Upper lobe of left lung (tissue), 6 donors: ENCODE measurements at regions not wholly inside any gene's neighbourhood (a gene's known extent, or its start where the extent isn't known, plus 50 kb on each side); places are given as distances from the start of the nearest gene placed in this dataset.

Source experiments
- ATAC-seq, 2 donors: fragments of 200-7000 bp; cut with Tn5 transposase; one replicate each; pipeline ENCODE4 v1.9.1; 2022; ENCODE audit warnings: mild to moderate bottlenecking in 2 of 2, moderate library complexity in 2 of 2; ENCODE audit not compliant: low FRiP score in 2 of 2
- DNase-seq, 2 donors: peaks; one replicate each; pipeline ENCODE4 v3.0.0-alpha.2; 2019 to 2020
- H3K27ac ChIP-seq, 4 donors: fragments of 200-600 bp; sonication (generic); one replicate each; pipeline ENCODE4 v1.5.1; 2016 to 2019
- H3K27me3 ChIP-seq, 4 donors: fragments of 200-600 bp; sonication (generic); one replicate each; pipeline ENCODE4 v1.5.1; 2017 to 2019
- H3K36me3 ChIP-seq, 4 donors: fragments of 200-600 bp; sonication (generic); one replicate each; pipeline ENCODE4 v1.5.1; 2016 to 2019
- H3K4me1 ChIP-seq, 4 donors: fragments of 200-600 bp; sonication (generic); one replicate each; pipeline ENCODE4 v1.5.1; 2018 to 2019
- H3K4me3 ChIP-seq, 4 donors: fragments of 200-600 bp; sonication (generic); one replicate each; pipeline ENCODE4 v1.5.1; 2017 to 2019; ENCODE audit warnings: mild to moderate bottlenecking in 2 of 4, moderate library complexity in 1 of 4
- H3K9me3 ChIP-seq, 4 donors: fragments of 200-600 bp; sonication (generic); one replicate each; pipeline ENCODE4 v1.5.1; 2018 to 2019
- EP300 ChIP-seq, 4 donors: sonication (generic); formaldehyde crosslinking; IDR thresholded peaks; one replicate each; pipeline ENCODE4 v1.5.1; 2017; ENCODE audit warnings: antibody characterized with exemption in 4 of 4, control low read depth in 2 of 4
- POLR2A ChIP-seq, 4 donors: fragments of 450-650 bp; IDR thresholded peaks; one replicate each; pipeline ENCODE4 v1.5.1; 2016 to 2017; ENCODE audit warnings: antibody characterized with exemption in 4 of 4, mild to moderate bottlenecking in 2 of 4
- POLR2AphosphoS5 ChIP-seq, 2 donors: sonication (generic); formaldehyde crosslinking; IDR thresholded peaks; one replicate each; pipeline ENCODE4 v1.5.1; 2017; ENCODE audit warnings: antibody characterized with exemption in 2 of 2
- WGBS, 2 donors: methylation state at CpG; one replicate each; pipeline ENCODE4 v1.1.5; 2017 to 2018; 5-methylcytosine and 5-hydroxymethylcytosine counted together
- TF ChIP-seq, protein P1 (sequence below), 6 experiments: fragments of 450-650 bp in 4 of 6; fragments of 200-600 bp in 2 of 6; sonication (generic) in 2 of 6; IDR thresholded peaks; one replicate each; pipeline ENCODE4 v1.5.1; 2016 to 2019; ENCODE audit warnings: antibody characterized with exemption in 6 of 6
- donor health status: DM: no; HTN: no; CAD: no; lungs with moderate emphysema.
- donor health status: DM: no; HTN: yes; CAD: no; lungs with severe emphysema.

DNA sequence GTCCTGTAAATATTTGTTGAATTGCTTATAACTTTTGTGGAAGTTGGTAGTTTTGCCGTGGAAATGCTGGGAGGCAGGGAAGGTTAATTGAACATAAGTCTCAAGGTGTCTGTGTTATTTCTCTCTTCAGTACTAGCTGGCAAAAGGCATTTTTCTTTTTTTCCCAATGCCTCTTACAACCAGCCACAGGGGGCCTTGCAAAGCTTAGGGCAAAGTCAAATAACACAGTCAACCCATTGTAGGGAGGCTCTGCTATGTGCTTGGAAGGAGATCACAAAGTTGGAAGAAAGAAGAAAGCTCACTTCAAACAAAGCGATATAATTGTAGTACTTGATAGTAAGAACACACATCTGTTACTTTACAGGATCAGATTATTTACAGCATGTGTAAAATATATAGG is 802.6 kb downstream of the PDHA2 start:
- H3K4me1 ChIP-seq = no peaks in the 10 kb centered on the region
- no peak overlapping the region for H3K27ac ChIP-seq
- TF ChIP-seq EP300 (IDR thresholded peaks at IDR 0.05) = no peak
- TF ChIP-seq POLR2A (IDR thresholded peaks at IDR 0.05) = no peak
- TF ChIP-seq, protein P1, sequence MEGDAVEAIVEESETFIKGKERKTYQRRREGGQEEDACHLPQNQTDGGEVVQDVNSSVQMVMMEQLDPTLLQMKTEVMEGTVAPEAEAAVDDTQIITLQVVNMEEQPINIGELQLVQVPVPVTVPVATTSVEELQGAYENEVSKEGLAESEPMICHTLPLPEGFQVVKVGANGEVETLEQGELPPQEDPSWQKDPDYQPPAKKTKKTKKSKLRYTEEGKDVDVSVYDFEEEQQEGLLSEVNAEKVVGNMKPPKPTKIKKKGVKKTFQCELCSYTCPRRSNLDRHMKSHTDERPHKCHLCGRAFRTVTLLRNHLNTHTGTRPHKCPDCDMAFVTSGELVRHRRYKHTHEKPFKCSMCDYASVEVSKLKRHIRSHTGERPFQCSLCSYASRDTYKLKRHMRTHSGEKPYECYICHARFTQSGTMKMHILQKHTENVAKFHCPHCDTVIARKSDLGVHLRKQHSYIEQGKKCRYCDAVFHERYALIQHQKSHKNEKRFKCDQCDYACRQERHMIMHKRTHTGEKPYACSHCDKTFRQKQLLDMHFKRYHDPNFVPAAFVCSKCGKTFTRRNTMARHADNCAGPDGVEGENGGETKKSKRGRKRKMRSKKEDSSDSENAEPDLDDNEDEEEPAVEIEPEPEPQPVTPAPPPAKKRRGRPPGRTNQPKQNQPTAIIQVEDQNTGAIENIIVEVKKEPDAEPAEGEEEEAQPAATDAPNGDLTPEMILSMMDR (IDR thresholded peaks at IDR 0.05) = no peak
- TF ChIP-seq POLR2AphosphoS5 (IDR thresholded peaks at IDR 0.05) = no peak
- DNase-seq (no peak), ATAC-seq (no peak)
- no peak overlapping the region for H3K4me3 ChIP-seq
- 61 to 63% methylated on average over 2 of the region's 2 CpGs for WGBS, 2 donors
- H3K9me3 ChIP-seq = no peaks in the 10 kb centered on the region
- H3K27me3 ChIP-seq = no peaks in the 10 kb centered on the region
- no peaks in the 10 kb centered on the region for H3K36me3 ChIP-seq

DNA sequence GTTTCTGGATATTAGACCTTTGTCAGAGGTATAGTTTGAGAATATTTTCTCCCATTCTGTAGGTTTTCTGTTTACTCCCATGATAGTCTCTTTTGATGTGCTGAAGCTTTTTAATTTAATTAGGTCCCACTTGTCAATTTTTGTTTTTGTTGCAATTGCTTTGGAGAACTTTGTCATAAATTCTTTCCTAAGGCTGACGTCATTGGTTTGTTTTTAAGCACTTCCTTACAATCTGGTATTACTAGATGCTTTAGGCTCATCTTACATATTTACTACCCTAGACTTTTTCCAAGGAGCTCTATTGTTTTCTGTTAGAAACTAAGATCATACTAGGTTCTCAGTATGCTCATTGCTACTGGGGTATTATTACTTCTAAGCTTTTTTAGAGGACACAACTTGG is 806.3 kb downstream of the PDHA2 start:
- ATAC-seq (no peak), DNase-seq (no peak)
- WGBS, 2 donors = 66 to 81% methylated on average over 1 of the region's 1 CpG
- no peaks in the 10 kb centered on the region for H3K36me3 ChIP-seq
- H3K4me3 ChIP-seq = no peak overlapping the region
- no peak overlapping the region for H3K27ac ChIP-seq
- H3K4me1 ChIP-seq = no peaks in the 10 kb centered on the region
- H3K27me3 ChIP-seq = no peaks in the 10 kb centered on the region
- no peaks in the 10 kb centered on the region for H3K9me3 ChIP-seq
- TF ChIP-seq, protein P1 (IDR thresholded peaks at IDR 0.05) = no peak
- TF ChIP-seq POLR2A (IDR thresholded peaks at IDR 0.05) = no peak

DNA sequence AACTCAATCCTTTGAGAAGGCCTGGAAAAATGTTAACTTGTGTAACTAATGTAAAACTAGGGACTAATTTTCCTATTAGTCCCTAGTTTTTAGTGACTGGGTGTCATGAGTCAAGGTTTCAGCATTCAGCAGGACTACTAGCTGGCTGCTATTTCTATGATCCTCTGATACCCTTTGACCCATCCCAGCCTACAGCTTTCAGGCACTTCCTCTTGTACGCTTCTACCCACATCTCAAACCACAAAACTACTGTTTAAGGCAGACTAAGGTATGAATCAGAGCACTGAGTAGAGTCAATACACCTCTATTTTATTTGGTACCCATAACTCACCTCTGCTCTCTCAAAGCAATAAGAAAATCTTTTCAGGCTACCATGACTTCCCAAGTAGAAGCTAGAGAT is 809.6 kb downstream of the PDHA2 start:
- Histone ChIP-seq H3K4me1 (no peaks in the 10 kb centered on the region), H3K4me3 (no peak overlapping the region), H3K36me3 (no peaks in the 10 kb centered on the region), H3K27me3 (no peaks in the 10 kb centered on the region), H3K9me3 (no peaks in the 10 kb centered on the region), H3K27ac (no peak overlapping the region)
- WGBS, 2 donors = 32 to 53% methylated on average over 1 of the region's 1 CpG
- DNase-seq (no peak), ATAC-seq (no peak)
- no peak for TF ChIP-seq POLR2A (IDR thresholded peaks at IDR 0.05)
- TF ChIP-seq EP300 (IDR thresholded peaks at IDR 0.05) = no peak
- no peak for TF ChIP-seq POLR2AphosphoS5 (IDR thresholded peaks at IDR 0.05)
- TF ChIP-seq, protein P1 (IDR thresholded peaks at IDR 0.05) = no peak

DNA sequence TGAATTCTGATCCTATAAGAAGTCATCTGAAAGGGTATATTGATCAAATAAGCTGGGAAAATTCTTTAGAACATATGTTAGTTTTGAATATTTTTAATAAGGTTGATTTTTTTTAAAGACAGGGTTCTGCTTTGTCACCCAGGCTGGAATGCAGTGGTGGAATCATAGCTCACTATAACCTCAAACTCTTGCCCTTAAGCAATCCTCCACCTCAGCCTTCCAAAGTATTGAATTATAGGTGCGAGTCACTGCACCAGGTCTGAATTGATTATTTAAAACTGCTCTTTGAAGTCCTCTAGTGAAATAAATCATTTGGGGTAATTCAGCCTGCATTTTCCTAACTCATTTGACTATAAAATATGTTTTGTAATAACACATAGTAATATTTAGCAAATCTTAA is 812.3 kb downstream of the PDHA2 start:
- 90 to 91% methylated on average over 1 of the region's 1 CpG for WGBS, 2 donors
- Histone ChIP-seq H3K4me1 (no peaks in the 10 kb centered on the region), H3K27me3 (no peaks in the 10 kb centered on the region), H3K9me3 (no peaks in the 10 kb centered on the region), H3K36me3 (no peaks in the 10 kb centered on the region), H3K27ac (no peak overlapping the region), H3K4me3 (no peak overlapping the region)
- no peak for ATAC-seq
- DNase-seq = no peak
- TF ChIP-seq, protein P1 (IDR thresholded peaks at IDR 0.05) = no peak
- no peak for TF ChIP-seq POLR2AphosphoS5 (IDR thresholded peaks at IDR 0.05)
- no peak for TF ChIP-seq POLR2A (IDR thresholded peaks at IDR 0.05)
- TF ChIP-seq EP300 (IDR thresholded peaks at IDR 0.05) = no peak

- 96% methylated on average over 6 to 7 of the region's 7 CpGs for WGBS, 2 donors
- H3K27me3 ChIP-seq = no peaks in the 10 kb centered on the region
- no peak overlapping the region for H3K4me3 ChIP-seq
- H3K4me1 ChIP-seq = no peaks in the 10 kb centered on the region
- no peak for DNase-seq
- H3K9me3 ChIP-seq = no peaks in the 10 kb centered on the region
- H3K27ac ChIP-seq = no peak overlapping the region
- no peaks in the 10 kb centered on the region for H3K36me3 ChIP-seq
- TF ChIP-seq POLR2A (IDR thresholded peaks at IDR 0.05) = no peak
- no peak for TF ChIP-seq POLR2AphosphoS5 (IDR thresholded peaks at IDR 0.05)
- TF ChIP-seq, protein P1 (IDR thresholded peaks at IDR 0.05) = no peak
- TF ChIP-seq EP300 (IDR thresholded peaks at IDR 0.05) = no peak
- peak in 1 of 2 donors; percentile 34 for ATAC-seq
Observed at GRCh38 chr4:96652821-96653220, 812.9 kb downstream of the PDHA2 start.
